ENCODE measurements at regions not wholly inside any gene's neighbourhood (a gene's known extent, or its start where the extent isn't known, plus 50 kb on each side); places are given as distances from the start of the nearest gene placed in this dataset.
"Not testable (repeated sequence)": the region's sequence is repeated elsewhere in the genome, so short reads cannot be mapped to it uniquely, and the experiment has no call there.

GRCh38 chr17:30731210-30732132 is 93.0 kb downstream of the CRLF3 start:
- peak; percentile 78 for DNase-seq

- not testable (repeated sequence) for DNase-seq
These were observed 93.7 kb downstream of the CRLF3 start for GRCh38 chr17:30730837-30731209.

GRCh38 chr17:30730171-30730836 is 94.2 kb downstream of the CRLF3 start:
- not testable (repeated sequence) for DNase-seq

- not testable (repeated sequence) for DNase-seq
These were observed 94.9 kb downstream of the CRLF3 start for GRCh38 chr17:30729471-30730170.

GRCh38 chr17:30727517-30727916 is 97.0 kb downstream of the CRLF3 start:
- DNase-seq: not testable (repeated sequence)

- DNase-seq: not testable (repeated sequence)
These were observed 97.8 kb downstream of the CRLF3 start for GRCh38 chr17:30726734-30727133.

- not testable (repeated sequence) for DNase-seq
These were observed 98.2 kb downstream of the CRLF3 start for GRCh38 chr17:30726310-30726709.

- DNase-seq: not testable (repeated sequence)
These were observed 100.3 kb downstream of the CRLF3 start for GRCh38 chr17:30724034-30724650.

- not testable (repeated sequence) for DNase-seq
These were observed 102.2 kb downstream of the CRLF3 start for GRCh38 chr17:30722114-30722780.

- DNase-seq: not testable (repeated sequence)
These were observed 103.5 kb downstream of the CRLF3 start for GRCh38 chr17:30720971-30721370.

- no peak for DNase-seq
These were observed 104.5 kb downstream of the CRLF3 start for GRCh38 chr17:30720013-30720471.

- peak; percentile 68 for DNase-seq
These were observed 105.1 kb downstream of the CRLF3 start for GRCh38 chr17:30719131-30719973.

GRCh38 chr17:30718691-30719090 is 105.8 kb downstream of the CRLF3 start:
- not testable (repeated sequence) for DNase-seq

- DNase-seq: not testable (repeated sequence)
These were observed 106.4 kb downstream of the CRLF3 start for GRCh38 chr17:30718099-30718447.

- no peak for DNase-seq
These were observed 107.0 kb downstream of the CRLF3 start for GRCh38 chr17:30717291-30718098.

- no peak for DNase-seq
These were observed 107.8 kb downstream of the CRLF3 start for GRCh38 chr17:30716461-30717290.

- DNase-seq: peak; percentile 24
These were observed 109.5 kb downstream of the CRLF3 start for GRCh38 chr17:30714825-30715622.

GRCh38 chr17:30713805-30714204 is 110.7 kb downstream of the CRLF3 start:
- not testable (repeated sequence) for DNase-seq
